Fibroblast of lung (primary cell): ENCODE measurements at regions not wholly inside any gene's neighbourhood (a gene's known extent, or its start where the extent isn't known, plus 50 kb on each side); places are given as distances from the start of the nearest gene placed in this dataset.

Experiments used
- DNase-seq, 2 donors: peaks; one replicate each; pipeline versions ENCODE4 v3.0.0 to v3.0.0-alpha.2; 2010; ENCODE audit warnings: low read depth in 2 of 2
- H2AFZ ChIP-seq: 2 replicates; pipeline ENCODE4 v1.5.1; 2012; ENCODE audit warnings: low read length, control low read depth, inconsistent platforms
- H3K27ac ChIP-seq: 2 replicates; pipeline ENCODE4 v1.5.1; 2011; ENCODE audit warnings: low read length, control low read depth; ENCODE audit not compliant: insufficient read depth
- H3K27me3 ChIP-seq: 2 replicates; pipeline ENCODE4 v1.5.1; 2011; ENCODE audit warnings: mild to moderate bottlenecking, low read length; ENCODE audit not compliant: control insufficient read depth, insufficient read depth
- H3K36me3 ChIP-seq: 2 replicates; pipeline ENCODE4 v1.5.1; 2011; ENCODE audit warnings: low read length; ENCODE audit not compliant: control insufficient read depth, insufficient read depth
- H3K4me1 ChIP-seq: 2 replicates; pipeline ENCODE4 v1.5.1; 2011; ENCODE audit warnings: low read length; ENCODE audit not compliant: control insufficient read depth, insufficient read depth; ENCODE audit errors: extremely low read depth
- H3K4me2 ChIP-seq: 2 replicates; pipeline ENCODE4 v1.5.1; 2011; ENCODE audit warnings: low read length, control low read depth; ENCODE audit not compliant: insufficient read depth; ENCODE audit errors: extremely low read depth
- H3K4me3 ChIP-seq, 4 experiments: fragments of 200-600 bp in 1 of 4; sonication (generic) in 1 of 4; replicated peaks in 1 of 4; 2 replicates each; pipeline ENCODE4 v1.5.1; 2011 to 2016; ENCODE audit warnings: low read length in 4 of 4, low read depth in 3 of 4, mild to moderate bottlenecking in 3 of 4, control low read depth in 2 of 4, inconsistent platforms in 1 of 4, mixed read lengths in 1 of 4; ENCODE audit not compliant: insufficient read depth in 1 of 4; ENCODE audit errors: control extremely low read depth in 1 of 4
- H3K79me2 ChIP-seq: 2 replicates; pipeline ENCODE4 v1.5.1; 2012; ENCODE audit warnings: mild to moderate bottlenecking, low read length, inconsistent platforms; ENCODE audit not compliant: control insufficient read depth, insufficient read depth
- H3K9ac ChIP-seq: 2 replicates; pipeline ENCODE4 v1.5.1; 2011; ENCODE audit warnings: mild to moderate bottlenecking, low read length, control low read depth; ENCODE audit not compliant: insufficient read depth
- H3K9me3 ChIP-seq: 2 replicates; pipeline ENCODE4 v1.5.1; 2012; ENCODE audit warnings: low read depth, low read length; ENCODE audit not compliant: control insufficient read depth, insufficient read depth
- H4K20me1 ChIP-seq: 2 replicates; pipeline ENCODE4 v1.5.1; 2011; ENCODE audit warnings: low read length; ENCODE audit not compliant: control insufficient read depth, insufficient read depth; ENCODE audit errors: extremely low read depth
- CTCF ChIP-seq, 2 donors: IDR thresholded peaks in 1 of 2; conservative IDR thresholded peaks in 1 of 2; 1 replicate in 1 of 2; 2 replicates in 1 of 2; pipeline ENCODE4 v1.5.1; 2011 to 2012; ENCODE audit warnings: low read length in 2 of 2, control low read depth in 1 of 2, inconsistent platforms in 1 of 2, low read depth in 1 of 2, mild to moderate bottlenecking in 1 of 2
- EZH2 ChIP-seq: IDR thresholded peaks from 2 replicates; pipeline ENCODE4 v1.5.1; 2012; ENCODE audit warnings: low read length, control low read depth, mild to moderate bottlenecking; ENCODE audit errors: missing control alignments

- Histone ChIP-seq H3K9me3 (no peaks in the 10 kb centered on the region), H3K36me3 (no peaks in the 10 kb centered on the region), H2AFZ (no peak overlapping the region), H3K27ac (no peak overlapping the region), H3K27me3 (no peaks in the 10 kb centered on the region), H3K4me3 (no peak overlapping the region), H4K20me1 (no peaks in the 10 kb centered on the region), H3K9ac (no peak overlapping the region), H3K4me1 (no peaks in the 10 kb centered on the region), H3K4me2 (no peak overlapping the region), H3K79me2 (no peaks in the 10 kb centered on the region)
- DNase-seq, result no peak
- no peak for TF ChIP-seq EZH2
- no peak for TF ChIP-seq CTCF (conservative IDR thresholded peaks at IDR 0.05 in 1 of 2, IDR thresholded peaks at IDR 0.05 in 1 of 2; ENCODE audit: low read depth in 1 of 2, low read length in 2 of 2)
Observed at GRCh38 chr19:28601723-28602440, 611.1 kb downstream of the UQCRFS1 start.

- Histone ChIP-seq H3K4me2 (no peak overlapping the region), H3K27me3 (no peaks in the 10 kb centered on the region), H3K9ac (no peak overlapping the region), H3K79me2 (no peaks in the 10 kb centered on the region), H4K20me1 (no peaks in the 10 kb centered on the region), H3K9me3 (no peaks in the 10 kb centered on the region), H3K27ac (no peak overlapping the region), H3K4me3 (no peak overlapping the region), H2AFZ (no peak overlapping the region), H3K4me1 (no peaks in the 10 kb centered on the region), H3K36me3 (no peaks in the 10 kb centered on the region)
- TF ChIP-seq EZH2, result no peak
- DNase-seq, result no peak
Observed at GRCh38 chr19:28598861-28599260, 614.1 kb downstream of the UQCRFS1 start.

- Histone ChIP-seq H3K27ac (no peak overlapping the region), H3K4me3 (no peak overlapping the region), H3K79me2 (no peaks in the 10 kb centered on the region), H3K4me1 (no peaks in the 10 kb centered on the region), H3K4me2 (no peak overlapping the region), H4K20me1 (no peaks in the 10 kb centered on the region), H3K9ac (no peak overlapping the region), H2AFZ (no peak overlapping the region), H3K9me3 (no peaks in the 10 kb centered on the region), H3K27me3 (no peaks in the 10 kb centered on the region), H3K36me3 (no peaks in the 10 kb centered on the region)
- no peak for DNase-seq
- TF ChIP-seq EZH2 (no peak), CTCF (conservative IDR thresholded peaks at IDR 0.05 in 1 of 2, IDR thresholded peaks at IDR 0.05 in 1 of 2; ENCODE audit: low read depth in 1 of 2, low read length in 2 of 2) (no peak)
Observed at GRCh38 chr19:28596561-28597071, 616.3 kb downstream of the UQCRFS1 start.
